MCF 10A (cell line): ENCODE measurements at regions not wholly inside any gene's neighbourhood (a gene's known extent, or its start where the extent isn't known, plus 50 kb on each side); places are given as distances from the start of the nearest gene placed in this dataset.

Experiments
- BruUV-seq: library from RNA; stranded (reverse); fragments of 400-500 nt; replicated peaks from 2 replicates; lab custom pipeline; 2021; lab: Mats Ljungman, UMichigan
- CTCF ChIA-PET: fragments of 300-600 bp; sonication (Branson Sonifier 250); formaldehyde crosslinking; extraction: SDS; loops from one replicate; lab custom pipeline; 2021; ENCODE audit warnings: antibody characterized with exemption, inconsistent platforms; lab: Yijun Ruan, JAX
- POLR2A ChIA-PET: fragments of 300-600, 350-650 bp; sonication (Branson Sonifier 250); formaldehyde crosslinking; extraction: SDS; loops from one replicate; lab custom pipeline; 2020; ENCODE audit warnings: antibody characterized with exemption, inconsistent platforms; lab: Yijun Ruan, JAX
- DNase-seq: peaks from one replicate; pipeline ENCODE4 v3.0.0-alpha.2; 2018; ENCODE audit not compliant: unreplicated experiment
- H3K27ac Mint-ChIP-seq: one replicate; pipeline ENCODE4 v1.8.0; 2022; ENCODE audit warnings: mild to moderate bottlenecking, low read depth, mixed read lengths; ENCODE audit not compliant: unreplicated experiment
- H3K27me3 Mint-ChIP-seq: one replicate; pipeline ENCODE4 v1.8.0; 2022; ENCODE audit warnings: mixed read lengths; ENCODE audit not compliant: insufficient read depth, unreplicated experiment
- H3K36me3 Mint-ChIP-seq: one replicate; pipeline ENCODE4 v1.8.0; 2022; ENCODE audit warnings: mild to moderate bottlenecking, moderate library complexity, mixed read lengths; ENCODE audit not compliant: insufficient read depth, unreplicated experiment
- H3K4me1 Mint-ChIP-seq: one replicate; pipeline ENCODE4 v1.8.0; 2022; ENCODE audit warnings: mixed read lengths; ENCODE audit not compliant: insufficient read depth, unreplicated experiment
- H3K4me3 Mint-ChIP-seq: one replicate; pipeline ENCODE4 v1.8.0; 2022; ENCODE audit warnings: mild to moderate bottlenecking, moderate library complexity, mixed read lengths; ENCODE audit not compliant: unreplicated experiment
- H3K9me3 Mint-ChIP-seq: one replicate; pipeline ENCODE4 v1.8.0; 2022; ENCODE audit warnings: mixed read lengths; ENCODE audit not compliant: unreplicated experiment
- CTCF ChIP-seq: fragments of 200-600 bp; IDR thresholded peaks from one replicate; pipeline ENCODE4 v1.8.0; 2022; ENCODE audit warnings: antibody characterized with exemption, mild to moderate bottlenecking; ENCODE audit not compliant: unreplicated experiment
- intact Hi-C: fragments of 100-400 bp; cut with micrococcal nuclease; formaldehyde crosslinking; loops from 2 replicates; pipeline ENCODE4 v1.14.1; 2022

DNA sequence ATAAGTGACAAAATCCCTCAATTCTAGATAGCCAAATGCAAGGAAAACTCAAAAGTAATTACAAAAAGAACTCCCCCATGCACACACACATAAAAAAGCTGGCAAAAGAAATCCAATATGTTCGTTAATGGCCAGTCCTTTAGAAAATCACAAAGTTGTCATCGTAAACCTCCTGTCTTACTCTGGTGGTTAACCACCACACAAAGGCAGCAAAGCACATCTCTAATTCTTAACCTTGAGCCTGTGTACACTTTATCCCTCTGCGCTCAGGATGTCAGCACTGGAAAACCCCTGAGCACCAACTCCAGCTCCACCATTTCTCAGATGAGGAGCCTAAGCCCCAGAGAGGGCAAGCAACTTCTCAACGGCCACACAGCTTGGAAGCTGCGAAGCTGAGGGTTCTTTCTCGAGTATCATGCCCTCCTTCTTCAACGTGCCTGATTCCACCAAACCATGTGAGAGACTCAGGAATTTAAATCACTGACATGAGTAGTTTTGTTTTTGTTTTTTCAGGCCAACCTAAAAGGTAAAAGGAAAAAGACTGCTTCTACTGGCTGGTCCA, 72.5 kb downstream of the C16orf95 start:
- Mint-ChIP-seq H3K27me3 (peaks cover 12% of the 10 kb centered on the region), H3K4me3 (no peak overlapping the region), H3K4me1 (peaks cover 13% of the 10 kb centered on the region), H3K27ac (no peak overlapping the region), H3K9me3 (no peaks in the 10 kb centered on the region), H3K36me3 (no peaks in the 10 kb centered on the region)
- ChIA-PET POLR2A (no interaction called here), CTCF (interaction anchor here (0.7 kb wide), 1 partner anchor 25 kb away, joined by 3 read pairs; no protein-coding TSS in a partner anchor)
- BruUV-seq = no TSS peak
- DNase-seq = no peak
- TF ChIP-seq CTCF = no peak
- intact Hi-C loops = no loop called here

DNA sequence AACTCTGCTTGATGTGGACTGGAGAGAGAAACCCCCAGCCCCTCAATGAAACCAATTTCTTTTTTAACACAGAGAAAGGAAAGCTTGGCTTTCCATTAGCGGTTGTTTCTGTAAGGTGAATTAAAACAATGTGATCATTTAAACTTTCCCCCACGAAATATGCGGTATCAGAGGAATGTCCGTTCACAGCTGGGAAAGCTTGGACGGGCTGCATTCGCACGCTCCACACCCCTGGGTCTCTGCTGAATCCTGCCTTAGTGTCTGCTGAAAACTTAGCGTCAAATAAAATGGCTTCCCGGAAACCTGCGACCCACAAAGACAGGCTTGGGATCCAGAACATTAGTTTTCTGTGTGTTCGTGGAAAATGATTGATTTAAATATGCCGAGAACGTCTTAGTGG, 71.7 kb downstream of the C16orf95 start:
- H3K27ac Mint-ChIP-seq = no peak overlapping the region
- intact Hi-C loops = no loop called here
- no peak overlapping the region for H3K4me3 Mint-ChIP-seq

DNA sequence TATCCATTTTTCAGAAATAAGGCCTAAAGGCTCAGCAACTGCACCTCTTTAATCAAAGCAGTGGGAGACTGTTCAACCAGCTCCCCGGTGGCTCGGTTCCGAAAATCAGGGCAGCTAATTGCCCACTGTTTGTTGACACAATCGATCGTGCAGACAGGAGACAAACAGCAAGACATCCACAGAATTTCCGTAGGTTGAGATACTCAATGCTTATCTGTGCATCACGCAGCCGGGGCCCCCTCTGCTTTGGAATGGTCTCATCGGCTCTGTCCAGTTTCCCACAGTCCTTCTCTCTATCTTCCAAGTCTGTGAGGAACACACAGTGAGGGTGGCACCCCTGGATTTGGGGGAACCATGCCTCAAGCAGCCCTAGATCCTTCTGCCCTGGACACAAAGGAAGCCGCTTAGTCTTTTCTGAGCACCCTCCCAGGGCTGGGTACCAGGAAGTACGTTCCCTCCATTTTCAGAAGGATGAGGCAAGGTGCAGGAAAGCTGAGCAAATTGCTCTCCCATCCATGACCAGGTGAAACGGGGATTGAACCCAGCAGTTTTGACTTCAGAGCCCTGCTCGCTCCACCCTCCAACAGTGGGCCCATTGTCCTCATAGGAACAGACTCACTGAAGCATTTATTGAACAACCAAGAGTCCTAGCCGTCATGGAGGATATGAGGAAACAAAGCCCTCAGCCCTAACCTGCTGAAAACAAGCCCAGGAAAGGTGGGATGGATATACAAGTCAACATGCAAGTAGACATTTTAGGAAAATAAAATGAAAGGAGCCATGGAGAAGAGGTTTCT, 70.7 kb downstream of the C16orf95 start:
- ChIA-PET POLR2A (no interaction called here), CTCF (no interaction called here)
- no peak for DNase-seq
- Mint-ChIP-seq H3K36me3 (no peaks in the 10 kb centered on the region), H3K4me3 (no peak overlapping the region), H3K9me3 (no peaks in the 10 kb centered on the region), H3K4me1 (no peaks in the 10 kb centered on the region), H3K27me3 (peaks cover 12% of the 10 kb centered on the region), H3K27ac (no peak overlapping the region)
- no TSS peak for BruUV-seq
- intact Hi-C loops = no loop called here
- no peak for TF ChIP-seq CTCF

More for the DNA sequence above, 71.7 kb downstream of the C16orf95 start:
- ChIA-PET POLR2A (no interaction called here), CTCF (no interaction called here)
- DNase-seq = no peak
- Mint-ChIP-seq H3K27me3 (peaks cover 12% of the 10 kb centered on the region), H3K4me1 (peaks cover 7% of the 10 kb centered on the region), H3K36me3 (no peaks in the 10 kb centered on the region), H3K9me3 (no peaks in the 10 kb centered on the region)
- no TSS peak for BruUV-seq
- TF ChIP-seq CTCF = no peak

- H3K27me3 Mint-ChIP-seq = peaks cover 28% of the 10 kb centered on the region
- intact Hi-C loops = no loop called here
- H3K4me1 Mint-ChIP-seq = no peaks in the 10 kb centered on the region
- CTCF ChIA-PET = interaction anchor here (0.7 to 0.8 kb wide), 2 partner anchors 13 to 35 kb away, joined by 3 read pairs; no protein-coding TSS in a partner anchor
- POLR2A ChIA-PET = no interaction called here
- no peaks in the 10 kb centered on the region for H3K9me3 Mint-ChIP-seq
- BruUV-seq = no TSS peak
- DNase-seq = no peak
- H3K4me3 Mint-ChIP-seq = no peak overlapping the region
- H3K36me3 Mint-ChIP-seq = no peaks in the 10 kb centered on the region
- TF ChIP-seq CTCF = no peak
- H3K27ac Mint-ChIP-seq = no peak overlapping the region
These were observed 68.5 kb downstream of the C16orf95 start for GRCh38 chr16:87248714-87249113.
